ENCODE measurements at regions not wholly inside any gene's neighbourhood (a gene's known extent, or its start where the extent isn't known, plus 50 kb on each side); places are given as distances from the start of the nearest gene placed in this dataset.

DNA sequence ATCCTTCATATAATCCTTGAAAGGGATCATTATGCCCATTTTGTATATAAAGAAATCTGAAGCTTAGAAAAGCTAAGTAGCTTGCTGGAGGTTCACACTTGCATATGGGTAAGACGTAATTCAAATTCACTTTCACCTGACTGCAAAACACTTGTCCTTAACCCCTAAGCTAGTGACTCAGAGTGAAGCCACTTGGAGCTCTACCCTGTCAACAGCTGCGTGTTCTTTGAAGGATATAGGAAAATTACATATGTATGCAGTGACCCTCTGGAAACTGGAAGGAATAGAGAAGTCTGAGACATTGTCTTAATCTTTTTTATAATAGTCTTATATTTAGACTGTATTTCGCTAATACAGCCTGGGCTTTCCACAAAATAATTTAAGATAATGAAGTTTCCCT is 80.0 kb upstream of the STK32A start:
- Mint-ChIP-seq H3K27me3 (ENCODE audit: low read depth in 3 of 3) (peaks cover 0 to 3% (median 0%) of the 10 kb centered on the region in 3 donors), H3K27ac (no peak overlapping the region), H3K4me1 (no peaks in the 10 kb centered on the region), H3K9me3 (peaks cover 0 to 2% (median 0%) of the 10 kb centered on the region in 7 donors), H3K36me3 (no peaks in the 10 kb centered on the region), H3K4me3 (no peak overlapping the region)
- Histone ChIP-seq H4K20me1 (ENCODE audit: insufficient read depth, low read length) (no peaks in the 10 kb centered on the region), H3K36me3 (replicated peaks in 1 of 2; ENCODE audit: control insufficient read depth in 1 of 2, insufficient read depth in 2 of 2, low read length in 2 of 2) (no peaks in the 10 kb centered on the region), H3K27me3 (ENCODE audit: control insufficient read depth in 2 of 2, insufficient read depth in 2 of 2, low read length in 2 of 2) (no peaks in the 10 kb centered on the region), H3K4me2 (replicated peaks; ENCODE audit: extremely low read depth, low read length, poor library complexity, severe bottlenecking) (no peak overlapping the region), H3K27ac (ENCODE audit: low read depth in 1 of 2, low read length in 2 of 2) (no peak overlapping the region), H3K9ac (ENCODE audit: insufficient read depth, low read length, poor library complexity, severe bottlenecking) (no peak overlapping the region), H2AFZ (ENCODE audit: insufficient read depth, low read depth, low read length, poor library complexity, severe bottlenecking) (no peak overlapping the region), H3K9me3 (replicated peaks in 1 of 2; ENCODE audit: control insufficient read depth in 1 of 2, insufficient read depth in 1 of 2, low read length in 2 of 2) (no peaks in the 10 kb centered on the region), H3K4me3 (replicated peaks in 1 of 3; ENCODE audit: low read depth in 2 of 3, low read length in 3 of 3) (no peak overlapping the region), H3K4me1 (ENCODE audit: control insufficient read depth in 1 of 2, insufficient read depth in 2 of 2, low read length in 2 of 2) (no peaks in the 10 kb centered on the region), H3K79me2 (ENCODE audit: insufficient read depth, low read length) (no peaks in the 10 kb centered on the region)
- WGBS (ENCODE audit: insufficient coverage): no CpG with 5 or more reads among the region's 3 CpGs
- intact Hi-C loops (cut with micrococcal nuclease): no loop called here
- no peak for DNase-seq
- TF ChIP-seq, protein P1, sequence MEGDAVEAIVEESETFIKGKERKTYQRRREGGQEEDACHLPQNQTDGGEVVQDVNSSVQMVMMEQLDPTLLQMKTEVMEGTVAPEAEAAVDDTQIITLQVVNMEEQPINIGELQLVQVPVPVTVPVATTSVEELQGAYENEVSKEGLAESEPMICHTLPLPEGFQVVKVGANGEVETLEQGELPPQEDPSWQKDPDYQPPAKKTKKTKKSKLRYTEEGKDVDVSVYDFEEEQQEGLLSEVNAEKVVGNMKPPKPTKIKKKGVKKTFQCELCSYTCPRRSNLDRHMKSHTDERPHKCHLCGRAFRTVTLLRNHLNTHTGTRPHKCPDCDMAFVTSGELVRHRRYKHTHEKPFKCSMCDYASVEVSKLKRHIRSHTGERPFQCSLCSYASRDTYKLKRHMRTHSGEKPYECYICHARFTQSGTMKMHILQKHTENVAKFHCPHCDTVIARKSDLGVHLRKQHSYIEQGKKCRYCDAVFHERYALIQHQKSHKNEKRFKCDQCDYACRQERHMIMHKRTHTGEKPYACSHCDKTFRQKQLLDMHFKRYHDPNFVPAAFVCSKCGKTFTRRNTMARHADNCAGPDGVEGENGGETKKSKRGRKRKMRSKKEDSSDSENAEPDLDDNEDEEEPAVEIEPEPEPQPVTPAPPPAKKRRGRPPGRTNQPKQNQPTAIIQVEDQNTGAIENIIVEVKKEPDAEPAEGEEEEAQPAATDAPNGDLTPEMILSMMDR (IDR thresholded peaks at IDR 0.05): no peak

- no peak overlapping the region for H3K4me3 Mint-ChIP-seq
- H3K4me1 Mint-ChIP-seq: no peaks in the 10 kb centered on the region
- TF ChIP-seq, protein P1 (IDR thresholded peaks at IDR 0.05): no peak
- Histone ChIP-seq H3K4me1 (ENCODE audit: control insufficient read depth in 1 of 2, insufficient read depth in 2 of 2, low read length in 2 of 2) (no peaks in the 10 kb centered on the region), H3K27me3 (ENCODE audit: control insufficient read depth in 2 of 2, insufficient read depth in 2 of 2, low read length in 2 of 2) (no peaks in the 10 kb centered on the region), H3K9me3 (replicated peaks in 1 of 2; ENCODE audit: control insufficient read depth in 1 of 2, insufficient read depth in 1 of 2, low read length in 2 of 2) (no peaks in the 10 kb centered on the region), H3K79me2 (ENCODE audit: insufficient read depth, low read length) (no peaks in the 10 kb centered on the region), H4K20me1 (ENCODE audit: insufficient read depth, low read length) (no peaks in the 10 kb centered on the region), H3K36me3 (replicated peaks in 1 of 2; ENCODE audit: control insufficient read depth in 1 of 2, insufficient read depth in 2 of 2, low read length in 2 of 2) (no peaks in the 10 kb centered on the region), H3K9ac (ENCODE audit: insufficient read depth, low read length, poor library complexity, severe bottlenecking) (no peak overlapping the region), H2AFZ (ENCODE audit: insufficient read depth, low read depth, low read length, poor library complexity, severe bottlenecking) (no peak overlapping the region), H3K4me2 (replicated peaks; ENCODE audit: extremely low read depth, low read length, poor library complexity, severe bottlenecking) (no peak overlapping the region), H3K4me3 (replicated peaks in 1 of 3; ENCODE audit: low read depth in 2 of 3, low read length in 3 of 3) (no peak overlapping the region), H3K27ac (ENCODE audit: low read depth in 1 of 2, low read length in 2 of 2) (no peak overlapping the region)
- H3K36me3 Mint-ChIP-seq: no peaks in the 10 kb centered on the region
- peaks cover 0 to 2% (median 0%) of the 10 kb centered on the region in 7 donors for H3K9me3 Mint-ChIP-seq
- H3K27ac Mint-ChIP-seq: no peak overlapping the region
- intact Hi-C loops (cut with micrococcal nuclease): no loop called here
- DNase-seq: no peak
- H3K27me3 Mint-ChIP-seq (ENCODE audit: low read depth in 3 of 3): peaks cover 0 to 3% (median 0%) of the 10 kb centered on the region in 3 donors
- 77% methylated on average over 2 of the region's 5 CpGs for WGBS (ENCODE audit: insufficient coverage)
Measured at GRCh38 chr5:147156012-147156411, 78.8 kb upstream of the STK32A start.

Measured in CD14-positive monocyte (primary cell).